H1 (cell line): ENCODE measurements at regions not wholly inside any gene's neighbourhood (a gene's known extent, or its start where the extent isn't known, plus 50 kb on each side); places are given as distances from the start of the nearest gene placed in this dataset.

Source experiments
- CTCF ChIA-PET: fragments of 300-600 bp; sonication (Branson Sonifier 250); formaldehyde crosslinking; loops from one replicate; lab custom pipeline; 2021; ENCODE audit not compliant: partially characterized antibody; lab: Charles Lee
- POLR2A ChIA-PET: fragments of 300-600 bp; sonication (Branson Sonifier 250); formaldehyde crosslinking; loops from one replicate; lab custom pipeline; 2021; ENCODE audit warnings: inconsistent platforms; ENCODE audit not compliant: partially characterized antibody; lab: Charles Lee
- DNase-seq, 2 experiments: peaks; one replicate each; pipeline versions ENCODE4 v3.0.0 to v3.0.0-alpha.2; 2010 to 2022; ENCODE audit warnings: low spot score in 2 of 2, low read depth in 1 of 2, mixed read lengths in 1 of 2
- FAIRE-seq: peaks from 2 replicates; lab custom pipeline; 2011; peaks lifted over from hg19 to GRCh38; lab: Jason Lieb, UNC
- H2AFZ ChIP-seq: 2 replicates; pipeline ENCODE4 v1.8.1; 2012; ENCODE audit warnings: low read length, inconsistent platforms
- H2AK5ac ChIP-seq: 2 replicates; pipeline ENCODE4 v1.6.1; 2013; ENCODE audit warnings: low read depth, low read length
- H2BK120ac ChIP-seq: replicated peaks from 2 replicates; pipeline ENCODE3; 2013; ENCODE audit warnings: low read depth, low read length, inconsistent platforms
- H2BK12ac ChIP-seq: 2 replicates; pipeline ENCODE4 v1.6.1; 2013; ENCODE audit warnings: low read depth, low read length
- H2BK15ac ChIP-seq: 2 replicates; pipeline ENCODE4 v1.6.1; 2013; ENCODE audit warnings: low read length
- H2BK20ac ChIP-seq: 2 replicates; pipeline ENCODE4 v1.6.1; 2013; ENCODE audit warnings: low read length
- H2BK5ac ChIP-seq: 2 replicates; pipeline ENCODE4 v1.6.1; 2013; ENCODE audit warnings: low read depth, low read length
- H3K14ac ChIP-seq: 2 replicates; pipeline ENCODE4 v1.6.1; 2013; ENCODE audit warnings: inconsistent platforms; ENCODE audit not compliant: insufficient read length
- H3K18ac ChIP-seq: 2 replicates; pipeline ENCODE4 v1.6.1; 2013; ENCODE audit warnings: low read length; ENCODE audit errors: extremely low read depth
- H3K23ac ChIP-seq: 2 replicates; pipeline ENCODE4 v1.6.1; 2013; ENCODE audit warnings: inconsistent platforms; ENCODE audit not compliant: insufficient read length
- H3K23me2 ChIP-seq: 2 replicates; pipeline ENCODE4 v1.6.1; 2013; ENCODE audit warnings: low read depth, low read length
- H3K27ac ChIP-seq: 2 replicates; pipeline ENCODE4 v1.6.1; 2011; ENCODE audit warnings: low read depth, low read length, inconsistent platforms
- H3K27me3 ChIP-seq, 4 experiments: replicated peaks in 1 of 4; 1 replicate in 1 of 4; 2 replicates in 3 of 4; pipeline versions ENCODE4 v1.6.1 to v1.8.1; 2011 to 2013; ENCODE audit warnings: low read length in 3 of 4, mild to moderate bottlenecking in 3 of 4, inconsistent platforms in 2 of 4, mixed read lengths in 2 of 4, moderate library complexity in 1 of 4; ENCODE audit not compliant: control insufficient read depth in 3 of 4, insufficient read depth in 3 of 4; ENCODE audit errors: extremely low read depth in 1 of 4
- H3K36me3 ChIP-seq, 4 experiments: 2 replicates each; pipeline versions ENCODE4 v1.6.1 to v1.8.1; 2011 to 2013; ENCODE audit warnings: mild to moderate bottlenecking in 4 of 4, low read length in 3 of 4, moderate library complexity in 2 of 4, control low read depth in 1 of 4, inconsistent platforms in 1 of 4; ENCODE audit not compliant: insufficient read depth in 4 of 4, control insufficient read depth in 2 of 4
- H3K4ac ChIP-seq: replicated peaks from 2 replicates; pipeline ENCODE3; 2013; ENCODE audit warnings: low read length, low read depth, mixed read lengths, inconsistent platforms; ENCODE audit not compliant: insufficient read length
- H3K4me1 ChIP-seq, 4 experiments: replicated peaks in 1 of 4; 1 replicate in 1 of 4; 2 replicates in 3 of 4; pipeline versions ENCODE4 v1.6.1 to v1.8.1; 2011 to 2013; ENCODE audit warnings: low read length in 3 of 4, inconsistent platforms in 2 of 4, mixed read lengths in 1 of 4; ENCODE audit not compliant: insufficient read depth in 4 of 4, control insufficient read depth in 3 of 4
- H3K4me2 ChIP-seq, 2 experiments: 2 replicates each; pipeline versions ENCODE4 v1.6.1 to v1.8.1; 2011 to 2013; ENCODE audit warnings: low read depth in 2 of 2, low read length in 2 of 2, control low read depth in 1 of 2, inconsistent platforms in 1 of 2, mild to moderate bottlenecking in 1 of 2; ENCODE audit not compliant: insufficient read depth in 1 of 2
- H3K4me3 ChIP-seq, 4 experiments: fragments of 200-600, 300-600 bp in 1 of 4; sonication (generic), shearing (Covaris generic), sonication (Bioruptor Twin) in 1 of 4; 2 replicates each; pipeline versions ENCODE4 v1.5.1 to v1.8.1; 2011 to 2016; ENCODE audit warnings: low read length in 4 of 4, low read depth in 3 of 4, control low read depth in 2 of 4, inconsistent platforms in 2 of 4, mild to moderate bottlenecking in 2 of 4, mixed read lengths in 1 of 4, moderate library complexity in 1 of 4; ENCODE audit not compliant: insufficient read depth in 2 of 4; ENCODE audit errors: extremely low read depth in 1 of 4
- H3K56ac ChIP-seq: replicated peaks from 2 replicates; pipeline ENCODE3; 2013; ENCODE audit warnings: low read depth, mild to moderate bottlenecking, mixed read lengths, low read length, inconsistent platforms; ENCODE audit not compliant: insufficient read length
- H3K79me1 ChIP-seq: 2 replicates; pipeline ENCODE4 v1.6.1; 2013; ENCODE audit warnings: low read depth, low read length, control low read depth
- H3K79me2 ChIP-seq, 2 experiments: 2 replicates each; pipeline versions ENCODE4 v1.6.1 to v1.8.1; 2012 to 2013; ENCODE audit warnings: low read length in 2 of 2, mild to moderate bottlenecking in 2 of 2, inconsistent platforms in 1 of 2; ENCODE audit not compliant: insufficient read depth in 2 of 2, control insufficient read depth in 1 of 2
- H3K9ac ChIP-seq, 4 experiments: replicated peaks in 1 of 4; 1 replicate in 1 of 4; 2 replicates in 3 of 4; pipeline versions ENCODE4 v1.6.1 to v1.8.1; 2011 to 2013; ENCODE audit warnings: low read depth in 3 of 4, low read length in 3 of 4, control low read depth in 2 of 4, mild to moderate bottlenecking in 2 of 4, moderate library complexity in 2 of 4, inconsistent platforms in 1 of 4; ENCODE audit errors: extremely low read depth in 1 of 4
- H3K9me3 ChIP-seq, 2 experiments: 2 replicates each; pipeline versions ENCODE4 v1.6.1 to v1.8.1; 2012 to 2013; ENCODE audit warnings: mild to moderate bottlenecking in 2 of 2, moderate library complexity in 2 of 2, control low read depth in 1 of 2, inconsistent platforms in 1 of 2, low read depth in 1 of 2, low read length in 1 of 2, mixed read lengths in 1 of 2; ENCODE audit not compliant: insufficient read depth in 2 of 2
- H4K20me1 ChIP-seq, 2 experiments: replicated peaks in 1 of 2; 2 replicates each; pipeline versions ENCODE3 to v1.8.1; 2011 to 2013; ENCODE audit warnings: inconsistent platforms in 2 of 2, low read length in 2 of 2, mild to moderate bottlenecking in 1 of 2; ENCODE audit not compliant: insufficient read depth in 2 of 2, control insufficient read depth in 1 of 2
- H4K5ac ChIP-seq: 2 replicates; pipeline ENCODE4 v1.6.1; 2013; ENCODE audit warnings: low read length, low read depth, mixed read lengths, inconsistent platforms; ENCODE audit not compliant: insufficient read length
- H4K8ac ChIP-seq: 2 replicates; pipeline ENCODE4 v1.8.0; 2013; ENCODE audit warnings: mild to moderate bottlenecking, moderate library complexity, low read length, inconsistent platforms; ENCODE audit not compliant: insufficient read depth; ENCODE audit errors: extremely low read depth
- H4K91ac ChIP-seq: replicated peaks from 2 replicates; pipeline ENCODE3; 2013; ENCODE audit warnings: low read length, mixed read lengths, inconsistent platforms; ENCODE audit not compliant: insufficient read length
- BACH1 ChIP-seq: IDR thresholded peaks from 2 replicates; pipeline ENCODE4 v1.6.1; 2012; ENCODE audit warnings: low read length, improper control_type of control experiment
- CBX8 ChIP-seq: fragments of 300-800, 300-1000 bp; sonication (generic); IDR thresholded peaks from 2 replicates; pipeline ENCODE4 v1.7.1; 2016; ENCODE audit warnings: low read depth, low read length, borderline replicate concordance
- CHD2 ChIP-seq: IDR thresholded peaks from 2 replicates; pipeline ENCODE4 v1.6.1; 2012; ENCODE audit warnings: low read length, improper control_type of control experiment
- MAFK ChIP-seq: IDR thresholded peaks from 2 replicates; pipeline ENCODE4 v1.6.1; 2012; ENCODE audit warnings: low read depth, mild to moderate bottlenecking, improper control_type of control experiment, low read length
- NANOG ChIP-seq: IDR thresholded peaks from 2 replicates; pipeline ENCODE4 v1.6.1; 2011; ENCODE audit warnings: low read length, low read depth, mild to moderate bottlenecking, inconsistent platforms; ENCODE audit not compliant: insufficient read depth, poor library complexity, severe bottlenecking
- RNF2 ChIP-seq: fragments of 200-900, 300-1000 bp; sonication (generic); IDR thresholded peaks from 2 replicates; pipeline ENCODE4 v1.7.1; 2016; ENCODE audit warnings: borderline replicate concordance, low read depth, mild to moderate bottlenecking, antibody characterized with exemption, low read length; ENCODE audit not compliant: poor library complexity, severe bottlenecking; ENCODE audit errors: missing control alignments
- SUZ12 ChIP-seq: fragments of 200-600 bp; sonication (generic); IDR thresholded peaks from 2 replicates; pipeline ENCODE4 v1.6.1; 2012; ENCODE audit warnings: mild to moderate bottlenecking, inconsistent platforms, low read length, moderate library complexity, mixed read lengths
- TEAD4 ChIP-seq: IDR thresholded peaks from 2 replicates; pipeline ENCODE4 v1.6.1; 2012; ENCODE audit warnings: low read depth, low read length, inconsistent platforms, mixed read lengths
- WGBS, 2 experiments: shearing (Covaris generic) in 1 of 2; methylation state at CpG; one replicate each; pipeline versions ENCODE4 v1.1.6 to v1.1.7; 2013 to 2015; ENCODE audit warnings: low lambda C conversion rate in 2 of 2, mixed read lengths in 2 of 2, inconsistent platforms in 1 of 2, low coverage in 1 of 2, missing lambda C conversion rate in 1 of 2; ENCODE audit not compliant: insufficient replicate concordance in 2 of 2, insufficient coverage in 1 of 2, insufficient read length in 1 of 2; ENCODE audit errors: extremely low coverage in 1 of 2, missing lambda C conversion rate in 1 of 2; 5-methylcytosine and 5-hydroxymethylcytosine counted together

- ChIA-PET POLR2A (no interaction called here), CTCF (interaction anchor here (0.6 kb wide), 1 partner anchor 12 kb away, joined by 4 read pairs; no protein-coding TSS in a partner anchor)
- H2BK120ac ChIP-seq: no peak overlapping the region
- H2BK12ac ChIP-seq: no peak overlapping the region
- H4K8ac ChIP-seq: no peak overlapping the region
- no peak overlapping the region for H3K9ac ChIP-seq
- WGBS, 2 experiments: 48% methylated on average over 2 of the region's 2 CpGs; no CpG with 5 or more reads in 1 of the 2 experiments
- H3K79me2 ChIP-seq: no peaks in the 10 kb centered on the region
- H3K36me3 ChIP-seq: no peaks in the 10 kb centered on the region
- no peak overlapping the region for H3K27ac ChIP-seq
- H3K14ac ChIP-seq: no peak overlapping the region
- H3K4me1 ChIP-seq: no peaks in the 10 kb centered on the region
- no peak overlapping the region for H3K4ac ChIP-seq
- no peaks in the 10 kb centered on the region for H4K20me1 ChIP-seq
- TF ChIP-seq BACH1: no peak
- no peak for TF ChIP-seq CHD2
- TF ChIP-seq TEAD4: no peak
- no peak for TF ChIP-seq RNF2
- no peak for TF ChIP-seq CBX8
- TF ChIP-seq MAFK: no peak
- TF ChIP-seq NANOG: no peak
- TF ChIP-seq SUZ12: no peak
- no peak overlapping the region for H3K56ac ChIP-seq
- no peak for DNase-seq
- no peak overlapping the region for H4K91ac ChIP-seq
- H3K79me1 ChIP-seq: no peaks in the 10 kb centered on the region
- no peak overlapping the region for H2AFZ ChIP-seq
- H2BK15ac ChIP-seq: no peak overlapping the region
- H3K9me3 ChIP-seq: no peaks in the 10 kb centered on the region
- no peak overlapping the region for H2AK5ac ChIP-seq
- FAIRE-seq: no peak
- no peak overlapping the region for H3K23ac ChIP-seq
- H2BK20ac ChIP-seq: no peak overlapping the region
- H3K4me2 ChIP-seq: no peak overlapping the region
- no peak overlapping the region for H3K4me3 ChIP-seq
- H4K5ac ChIP-seq: no peak overlapping the region
- H3K23me2 ChIP-seq: no peaks in the 10 kb centered on the region
- H2BK5ac ChIP-seq: no peak overlapping the region
- no peak overlapping the region for H3K18ac ChIP-seq
- H3K27me3 ChIP-seq: no peaks in the 10 kb centered on the region
Observed at GRCh38 chr9:74391816-74392215, 105.3 kb upstream of the RORB start.
